ENCODE measurements at regions not wholly inside any gene's neighbourhood (a gene's known extent, or its start where the extent isn't known, plus 50 kb on each side); places are given as distances from the start of the nearest gene placed in this dataset.

DNA sequence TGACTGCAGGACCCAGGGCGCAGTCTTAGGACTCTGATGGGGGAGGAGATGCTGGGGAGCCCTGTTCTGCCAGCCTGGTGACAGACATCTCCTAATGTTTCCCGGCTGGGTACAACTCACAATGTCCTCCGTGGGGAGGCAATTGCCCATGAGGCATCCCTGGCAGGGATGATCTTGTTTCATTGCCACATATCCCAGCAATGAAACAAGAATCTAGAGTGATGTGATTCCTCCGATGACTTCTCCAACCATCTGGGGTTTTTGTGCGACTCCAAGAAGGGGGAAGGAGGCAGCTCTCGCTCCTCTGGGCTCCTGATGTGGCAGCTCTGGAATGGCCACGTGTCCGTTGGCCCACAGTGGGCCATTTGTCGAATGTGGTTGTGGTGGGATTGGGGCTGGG lies 255.8 kb downstream of the SEC14L1 start:
- DNase-seq = no peak

- DNase-seq = no peak
Measured at GRCh38 chr17:77398274-77398673, 257.5 kb downstream of the SEC14L1 start.

DNA sequence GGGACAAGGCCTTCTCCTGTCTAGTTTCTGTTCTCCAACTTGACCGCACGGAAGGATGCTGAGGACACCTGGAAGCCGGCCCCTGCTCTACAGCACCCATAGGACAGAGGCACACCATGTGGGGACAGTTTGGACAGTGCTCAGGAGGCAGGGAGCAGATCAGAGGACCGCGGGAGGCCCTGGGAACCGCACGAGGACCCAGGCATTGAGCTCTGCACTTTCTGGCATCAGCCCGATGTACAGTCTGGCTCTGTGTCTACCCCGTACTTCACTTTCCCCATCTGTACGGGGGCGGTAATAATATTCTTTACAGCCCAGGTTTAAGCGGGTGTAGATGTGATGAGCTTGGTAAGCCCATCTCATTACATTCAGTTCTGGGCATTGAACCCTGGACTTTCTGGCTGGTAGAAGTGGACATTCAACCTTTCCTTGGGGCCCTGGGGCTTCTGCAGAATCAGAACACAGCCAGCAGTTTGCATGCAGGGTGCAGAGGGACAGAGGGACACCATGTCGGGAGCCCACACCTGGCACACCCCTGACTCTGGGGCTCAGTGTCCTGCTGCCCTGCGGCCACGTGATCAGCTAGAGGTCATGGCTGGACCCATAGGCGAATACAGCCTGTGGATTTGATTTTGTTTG lies 258.7 kb downstream of the SEC14L1 start:
- DNase-seq = no peak

GRCh38 chr17:77400445-77400870 lies 259.7 kb downstream of the SEC14L1 start:
- peak; percentile 32 for DNase-seq

DNA sequence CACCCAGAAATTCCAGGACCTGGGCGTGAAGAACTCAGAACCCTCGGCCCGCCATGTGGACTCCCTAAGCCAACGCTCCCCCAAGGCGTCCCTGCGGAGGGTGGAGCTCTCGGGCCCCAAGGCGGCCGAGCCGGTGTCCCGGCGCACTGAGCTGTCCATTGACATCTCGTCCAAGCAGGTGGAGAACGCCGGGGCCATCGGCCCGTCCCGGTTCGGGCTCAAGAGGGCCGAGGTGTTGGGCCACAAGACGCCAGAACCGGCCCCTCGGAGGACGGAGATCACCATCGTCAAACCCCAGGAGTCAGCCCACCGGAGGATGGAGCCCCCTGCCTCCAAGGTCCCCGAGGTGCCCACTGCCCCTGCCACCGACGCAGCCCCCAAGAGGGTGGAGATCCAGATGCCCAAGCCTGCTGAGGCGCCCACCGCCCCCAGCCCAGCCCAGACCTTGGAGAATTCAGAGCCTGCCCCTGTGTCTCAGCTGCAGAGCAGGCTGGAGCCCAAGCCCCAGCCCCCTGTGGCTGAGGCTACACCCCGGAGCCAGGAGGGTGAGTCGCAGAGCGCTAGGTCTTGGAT lies 261.5 kb downstream of the SEC14L1 start:
- no peak for DNase-seq

GRCh38 chr17:77403854-77404253 lies 263.1 kb downstream of the SEC14L1 start:
- no peak for DNase-seq

DNA sequence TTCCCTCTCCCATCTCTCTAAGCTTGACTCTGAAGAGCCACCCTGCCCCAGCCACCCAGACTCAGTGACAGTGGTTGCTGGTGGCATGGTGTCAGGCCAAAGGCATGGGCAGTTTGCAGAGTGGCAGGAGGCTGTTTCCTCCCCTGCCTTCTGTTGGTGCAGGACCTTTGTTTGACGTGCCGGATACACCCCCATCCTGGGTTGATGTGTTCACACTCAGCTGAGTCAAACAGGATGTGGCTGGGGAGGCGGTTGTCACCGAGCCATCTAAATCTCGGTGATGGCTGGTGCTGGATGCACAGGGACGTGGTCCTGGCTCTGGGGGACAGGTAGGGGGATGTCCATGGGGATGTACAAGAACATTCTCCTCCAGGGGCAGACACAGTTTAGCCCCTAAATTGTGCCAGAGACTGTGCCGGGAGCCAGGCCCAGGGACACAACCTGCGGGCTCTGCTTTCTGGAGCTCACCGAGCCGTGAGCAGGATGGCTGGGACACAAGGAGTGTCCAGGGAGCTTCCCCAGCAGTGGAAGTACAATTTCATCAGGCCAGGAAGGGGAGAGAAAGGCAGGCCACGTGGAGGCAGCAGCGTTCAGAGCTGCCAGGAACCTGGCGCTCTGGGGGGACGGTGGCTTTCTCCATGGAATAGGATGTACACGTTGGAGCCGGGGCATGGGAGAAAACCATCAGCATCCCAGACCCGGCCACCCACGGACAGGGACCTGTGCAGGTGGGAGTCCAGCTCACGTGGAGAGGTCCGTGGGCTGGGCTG lies 264.2 kb downstream of the SEC14L1 start:
- DNase-seq = no peak

DNA sequence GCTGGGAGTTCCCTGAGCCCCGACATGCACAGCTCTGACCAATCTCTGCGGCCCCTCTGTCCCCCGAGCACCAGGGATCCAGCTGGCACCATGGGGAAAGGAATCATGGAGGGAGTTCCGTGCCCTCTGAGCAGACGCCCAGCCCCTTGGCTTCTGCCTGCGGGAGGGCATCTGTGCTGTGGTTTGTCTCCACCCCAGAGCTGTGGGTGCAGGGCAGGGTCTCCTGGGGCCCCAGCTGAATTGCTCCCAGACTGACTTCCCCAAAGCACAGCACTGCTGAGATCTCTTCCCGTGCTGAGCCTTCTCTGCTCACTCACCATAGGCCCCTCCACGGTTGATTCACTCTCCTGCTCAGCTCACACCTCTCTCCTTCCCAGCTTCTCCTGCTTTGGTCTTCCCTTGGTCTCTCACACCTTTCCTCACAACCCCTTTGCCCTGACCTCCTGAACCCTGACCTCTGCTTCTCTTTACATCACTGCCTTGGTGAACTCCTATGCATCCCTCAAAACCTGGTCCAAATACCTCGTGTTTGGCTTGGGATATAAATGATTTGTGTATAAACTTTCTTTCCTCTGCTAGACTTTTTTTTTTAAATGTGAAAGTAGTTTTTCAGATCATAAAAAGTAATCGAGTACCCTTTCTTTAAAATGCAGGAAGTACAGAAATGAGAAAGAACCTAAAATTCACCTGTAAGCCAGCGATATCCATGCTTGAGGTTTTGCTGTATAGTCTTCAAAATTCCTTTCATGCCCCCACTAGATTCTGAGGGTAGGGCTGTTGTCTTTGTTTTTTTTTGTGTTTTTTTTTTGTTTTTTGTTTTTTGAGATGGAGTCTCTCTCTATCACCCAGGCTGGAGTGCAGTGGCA lies 265.3 kb downstream of the SEC14L1 start:
- DNase-seq = no peak

- DNase-seq = no peak
Measured at GRCh38 chr17:77407321-77408277, 266.8 kb downstream of the SEC14L1 start.

DNA sequence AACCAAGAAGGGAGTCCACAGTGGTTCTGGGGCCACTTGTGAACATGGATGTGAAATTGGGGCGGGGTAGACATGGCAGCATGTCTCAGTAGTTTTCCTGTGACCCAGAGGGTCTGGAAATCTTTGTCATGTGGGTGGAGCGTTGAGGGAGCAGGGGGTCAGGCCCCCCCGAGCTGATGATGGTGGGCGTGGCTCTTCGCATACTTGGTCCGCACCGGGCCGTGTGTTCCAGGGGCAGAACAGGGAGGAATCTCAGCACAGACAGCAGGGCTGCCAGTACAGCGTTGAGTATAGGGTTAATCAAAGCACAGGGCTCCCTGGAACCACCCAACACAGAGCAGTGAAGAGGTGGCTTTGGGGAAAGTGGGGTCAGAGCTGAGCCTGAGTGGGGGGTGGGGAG lies 267.5 kb downstream of the SEC14L1 start:
- DNase-seq = no peak

GRCh38 chr17:77409282-77410161 lies 268.8 kb downstream of the SEC14L1 start:
- DNase-seq = no peak

DNA sequence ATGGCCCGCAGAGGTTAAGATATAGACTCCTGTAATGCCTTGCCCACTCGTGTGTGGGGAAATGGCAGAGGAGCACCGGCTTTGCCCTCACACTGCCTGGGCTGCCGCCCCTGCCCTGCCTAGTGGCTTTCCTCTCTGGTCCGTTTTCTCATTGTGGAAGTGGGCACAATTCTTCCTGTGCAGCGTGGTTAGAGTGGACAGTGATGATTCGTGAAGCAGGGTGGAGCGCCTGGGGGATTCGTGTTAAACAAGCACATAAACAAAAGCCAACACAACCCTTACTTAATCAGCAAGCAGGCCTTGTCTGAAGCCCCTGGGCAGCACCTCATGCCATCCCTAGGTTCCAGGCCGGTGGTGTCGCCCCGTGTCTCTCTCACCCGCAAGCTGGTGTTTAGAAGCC lies 269.7 kb downstream of the SEC14L1 start:
- DNase-seq = no peak

DNA sequence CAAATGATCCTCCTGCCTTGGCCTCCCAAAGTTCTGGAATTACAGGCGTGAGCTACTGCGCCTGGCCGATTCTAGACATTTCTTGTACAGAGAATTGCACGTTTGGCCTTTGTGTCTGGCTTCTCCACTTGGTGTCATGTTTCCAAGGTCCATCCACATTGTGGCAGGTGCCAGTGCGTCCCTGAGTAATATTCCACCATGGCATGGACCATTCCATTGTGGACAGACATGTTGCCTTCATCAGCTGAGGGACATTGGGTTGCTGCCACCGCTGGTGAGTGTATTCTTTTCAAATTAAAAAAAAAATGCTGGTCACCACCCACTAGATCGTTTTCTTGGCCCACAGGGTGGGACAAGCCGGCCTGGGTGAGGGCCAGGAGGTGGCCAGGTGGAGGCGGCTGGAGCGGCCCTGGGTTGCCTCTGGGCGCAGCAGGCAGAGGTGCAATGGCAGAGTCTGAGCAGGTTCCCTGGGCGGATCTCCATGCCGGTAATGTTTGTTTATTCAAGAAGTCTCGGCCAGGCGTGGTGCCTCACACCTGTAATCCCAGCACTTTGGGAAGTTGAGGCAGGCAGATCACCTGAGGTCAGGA lies 274.1 kb downstream of the SEC14L1 start:
- no peak for DNase-seq

- no peak for DNase-seq
Measured at GRCh38 chr17:77416105-77416713, 275.4 kb downstream of the SEC14L1 start.

GRCh38 chr17:77417575-77417974 lies 276.8 kb downstream of the SEC14L1 start:
- no peak for DNase-seq

- DNase-seq = no peak
Measured at GRCh38 chr17:77418609-77419008, 277.8 kb downstream of the SEC14L1 start.

DNA sequence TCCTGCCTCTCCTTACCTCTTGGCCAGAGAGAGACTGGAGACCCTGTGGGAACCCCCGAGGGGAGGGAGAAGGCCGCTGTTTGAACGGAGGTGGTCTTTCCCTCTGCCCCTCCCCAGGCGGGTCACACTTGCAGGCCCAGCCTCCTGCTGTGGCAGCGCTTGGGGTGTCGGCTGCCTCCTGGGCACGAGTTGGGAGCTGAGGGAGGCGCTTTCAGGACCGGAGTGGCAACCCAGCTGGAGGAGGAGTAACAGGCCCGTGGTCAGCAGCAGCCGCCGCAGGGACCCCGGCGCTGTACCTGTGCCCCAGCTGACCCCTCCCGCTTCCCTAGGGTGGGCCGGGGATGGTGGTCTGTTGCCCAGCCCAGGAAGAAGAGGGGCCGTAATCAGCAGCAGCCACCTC lies 278.3 kb downstream of the SEC14L1 start:
- DNase-seq = no peak

GRCh38 chr17:77419547-77420094 lies 278.9 kb downstream of the SEC14L1 start:
- DNase-seq = no peak

- DNase-seq = no peak
Measured at GRCh38 chr17:77420095-77420803, 279.5 kb downstream of the SEC14L1 start.
